Uterus (tissue), 2 donors: ENCODE measurements at regions not wholly inside any gene's neighbourhood (a gene's known extent, or its start where the extent isn't known, plus 50 kb on each side); places are given as distances from the start of the nearest gene placed in this dataset.

ENCODE experiments used
- POLR2A ChIP-seq, 2 donors: fragments of 450-650 bp; IDR thresholded peaks; one replicate each; pipeline ENCODE4 v1.6.1; 2016; ENCODE audit warnings: antibody characterized with exemption in 2 of 2, mild to moderate bottlenecking in 1 of 2, moderate library complexity in 1 of 2
- TF ChIP-seq, protein P1 (sequence below), 4 experiments: fragments of 200-600 bp in 2 of 4; fragments of 450-650 bp in 2 of 4; sonication (generic) in 2 of 4; IDR thresholded peaks; one replicate each; pipeline ENCODE4 v1.5.1; 2016 to 2019; ENCODE audit warnings: antibody characterized with exemption in 4 of 4, mild to moderate bottlenecking in 2 of 4, moderate library complexity in 1 of 4

GRCh38 chr7:52862321-52862720 is 173.1 kb upstream of the POM121L12 start:
- TF ChIP-seq POLR2A (IDR thresholded peaks at IDR 0.05) = no peak
- TF ChIP-seq, protein P1, sequence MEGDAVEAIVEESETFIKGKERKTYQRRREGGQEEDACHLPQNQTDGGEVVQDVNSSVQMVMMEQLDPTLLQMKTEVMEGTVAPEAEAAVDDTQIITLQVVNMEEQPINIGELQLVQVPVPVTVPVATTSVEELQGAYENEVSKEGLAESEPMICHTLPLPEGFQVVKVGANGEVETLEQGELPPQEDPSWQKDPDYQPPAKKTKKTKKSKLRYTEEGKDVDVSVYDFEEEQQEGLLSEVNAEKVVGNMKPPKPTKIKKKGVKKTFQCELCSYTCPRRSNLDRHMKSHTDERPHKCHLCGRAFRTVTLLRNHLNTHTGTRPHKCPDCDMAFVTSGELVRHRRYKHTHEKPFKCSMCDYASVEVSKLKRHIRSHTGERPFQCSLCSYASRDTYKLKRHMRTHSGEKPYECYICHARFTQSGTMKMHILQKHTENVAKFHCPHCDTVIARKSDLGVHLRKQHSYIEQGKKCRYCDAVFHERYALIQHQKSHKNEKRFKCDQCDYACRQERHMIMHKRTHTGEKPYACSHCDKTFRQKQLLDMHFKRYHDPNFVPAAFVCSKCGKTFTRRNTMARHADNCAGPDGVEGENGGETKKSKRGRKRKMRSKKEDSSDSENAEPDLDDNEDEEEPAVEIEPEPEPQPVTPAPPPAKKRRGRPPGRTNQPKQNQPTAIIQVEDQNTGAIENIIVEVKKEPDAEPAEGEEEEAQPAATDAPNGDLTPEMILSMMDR (IDR thresholded peaks at IDR 0.05) = no peak
